Omental fat pad (tissue), 3 donors: ENCODE measurements at regions not wholly inside any gene's neighbourhood (a gene's known extent, or its start where the extent isn't known, plus 50 kb on each side); places are given as distances from the start of the nearest gene placed in this dataset.

Source experiments
- ATAC-seq: fragments of 150-250 bp; one replicate; pipeline ENCODE4 v1.9.1; 2016; ENCODE audit warnings: mild to moderate bottlenecking, moderate library complexity; ENCODE audit not compliant: low FRiP score
- DNase-seq: peaks from one replicate; pipeline ENCODE4 v3.0.0-alpha.2; 2019; ENCODE audit warnings: low spot score
- TF ChIP-seq, protein P1 (sequence below), 3 donors: fragments of 450-650 bp; IDR thresholded peaks; one replicate each; pipeline ENCODE4 v1.5.1; 2016 to 2017; ENCODE audit warnings: antibody characterized with exemption in 3 of 3, mild to moderate bottlenecking in 3 of 3, moderate library complexity in 2 of 3

- DNase-seq: no peak
- no peak for ATAC-seq
- TF ChIP-seq, protein P1, sequence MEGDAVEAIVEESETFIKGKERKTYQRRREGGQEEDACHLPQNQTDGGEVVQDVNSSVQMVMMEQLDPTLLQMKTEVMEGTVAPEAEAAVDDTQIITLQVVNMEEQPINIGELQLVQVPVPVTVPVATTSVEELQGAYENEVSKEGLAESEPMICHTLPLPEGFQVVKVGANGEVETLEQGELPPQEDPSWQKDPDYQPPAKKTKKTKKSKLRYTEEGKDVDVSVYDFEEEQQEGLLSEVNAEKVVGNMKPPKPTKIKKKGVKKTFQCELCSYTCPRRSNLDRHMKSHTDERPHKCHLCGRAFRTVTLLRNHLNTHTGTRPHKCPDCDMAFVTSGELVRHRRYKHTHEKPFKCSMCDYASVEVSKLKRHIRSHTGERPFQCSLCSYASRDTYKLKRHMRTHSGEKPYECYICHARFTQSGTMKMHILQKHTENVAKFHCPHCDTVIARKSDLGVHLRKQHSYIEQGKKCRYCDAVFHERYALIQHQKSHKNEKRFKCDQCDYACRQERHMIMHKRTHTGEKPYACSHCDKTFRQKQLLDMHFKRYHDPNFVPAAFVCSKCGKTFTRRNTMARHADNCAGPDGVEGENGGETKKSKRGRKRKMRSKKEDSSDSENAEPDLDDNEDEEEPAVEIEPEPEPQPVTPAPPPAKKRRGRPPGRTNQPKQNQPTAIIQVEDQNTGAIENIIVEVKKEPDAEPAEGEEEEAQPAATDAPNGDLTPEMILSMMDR (IDR thresholded peaks at IDR 0.05): no peak
These were observed 131.2 kb downstream of the TMX3 start for GRCh38 chr18:68583685-68584084.

DNA sequence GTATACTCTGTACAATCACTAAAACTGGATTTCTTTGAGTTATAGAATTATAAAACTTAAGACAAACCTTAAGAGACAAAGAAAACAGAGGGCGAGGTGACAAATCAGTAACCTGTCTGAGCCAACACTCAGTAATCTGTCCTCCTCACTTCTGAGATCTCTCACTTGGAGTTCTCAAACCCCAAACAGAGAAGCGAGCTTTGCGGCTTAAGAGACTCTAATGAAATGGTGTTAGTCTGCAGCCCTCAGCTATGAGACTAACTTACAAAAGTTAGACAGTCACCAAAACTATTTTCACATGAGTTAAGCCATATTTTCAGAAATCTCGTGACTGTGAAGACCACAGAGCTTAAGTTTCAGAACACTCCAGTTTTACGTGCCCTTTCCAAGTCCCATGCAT lies 140.6 kb downstream of the TMX3 start:
- ATAC-seq: no peak

GRCh38 chr18:68569936-68570335 lies 145.0 kb downstream of the TMX3 start:
- TF ChIP-seq, protein P1 (IDR thresholded peaks at IDR 0.05): no peak
- no peak for DNase-seq
- no peak for ATAC-seq

More for the DNA sequence above, 140.6 kb downstream of the TMX3 start:
- no peak for DNase-seq
- TF ChIP-seq, protein P1 (IDR thresholded peaks at IDR 0.05): no peak

GRCh38 chr18:68568364-68569155 lies 146.3 kb downstream of the TMX3 start:
- ATAC-seq (no peak), DNase-seq (no peak)
- TF ChIP-seq, protein P1 (IDR thresholded peaks at IDR 0.05): no peak

DNA sequence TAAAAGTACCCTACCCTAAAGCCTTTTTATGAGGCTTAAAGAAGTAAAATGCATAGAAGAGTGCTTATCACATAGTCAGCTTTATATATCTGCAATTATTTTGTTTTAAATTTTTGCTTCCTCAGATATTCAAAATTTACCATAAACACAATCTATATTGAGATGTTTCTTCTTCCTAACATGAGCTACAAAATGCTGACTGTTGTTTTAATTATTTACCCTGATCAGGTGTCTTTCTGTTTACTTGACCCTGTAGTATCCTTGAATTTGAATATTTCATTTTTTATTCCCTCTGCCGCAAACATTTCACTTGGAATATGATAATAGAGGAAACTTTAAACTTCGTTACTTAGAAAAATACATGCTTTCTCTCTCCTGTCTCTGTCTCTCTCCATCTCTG lies 147.9 kb downstream of the TMX3 start:
- TF ChIP-seq, protein P1 (IDR thresholded peaks at IDR 0.05): no peak
- DNase-seq (no peak), ATAC-seq (no peak)

DNA sequence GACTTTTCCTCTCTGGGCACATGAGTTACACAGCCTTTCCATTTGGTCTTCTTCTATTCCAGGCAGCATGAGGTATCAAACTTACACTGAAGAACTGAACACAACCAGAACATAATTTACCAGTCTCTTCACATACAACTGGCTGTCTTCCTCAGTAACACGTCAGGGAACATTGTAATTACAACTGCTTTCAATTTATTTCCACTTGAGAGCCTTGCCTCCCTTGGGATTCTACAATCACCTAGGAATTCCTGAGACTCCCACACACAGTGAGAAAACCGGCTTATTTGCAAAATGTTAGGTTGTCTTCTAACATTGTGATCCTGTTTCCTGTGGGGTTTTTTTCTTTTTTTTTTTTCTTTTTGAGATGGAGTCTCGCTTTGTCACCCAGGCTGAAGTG lies 149.9 kb downstream of the TMX3 start:
- DNase-seq (no peak), ATAC-seq (no peak)
- TF ChIP-seq, protein P1 (IDR thresholded peaks at IDR 0.05): no peak

- TF ChIP-seq, protein P1 (IDR thresholded peaks at IDR 0.05): no peak
- DNase-seq (no peak), ATAC-seq (no peak)
These were observed 150.6 kb downstream of the TMX3 start for GRCh38 chr18:68564351-68564750.
